ENCODE measurements at regions not wholly inside any gene's neighbourhood (a gene's known extent, or its start where the extent isn't known, plus 50 kb on each side); places are given as distances from the start of the nearest gene placed in this dataset.

- no peak overlapping the region for H3K4me3 ChIP-seq (ENCODE audit: control insufficient read depth, low read depth, low read length)
- TF ChIP-seq CTCF (IDR thresholded peaks at IDR 0.05; ENCODE audit: control insufficient read depth, insufficient read depth, low read depth, low read length, missing control alignments) = no peak
- DNase-seq (ENCODE audit: low read depth) = no peak
These were observed 176.4 kb upstream of the DACH1 start for GRCh38 chr13:72043366-72043765.

- H3K4me3 ChIP-seq (ENCODE audit: control insufficient read depth, low read depth, low read length) = no peak overlapping the region
- DNase-seq (ENCODE audit: low read depth) = no peak
- TF ChIP-seq CTCF (IDR thresholded peaks at IDR 0.05; ENCODE audit: control insufficient read depth, insufficient read depth, low read depth, low read length, missing control alignments) = no peak
These were observed 174.2 kb upstream of the DACH1 start for GRCh38 chr13:72041165-72041564.

GRCh38 chr13:72039126-72039525, 172.1 kb upstream of the DACH1 start:
- TF ChIP-seq CTCF (IDR thresholded peaks at IDR 0.05; ENCODE audit: control insufficient read depth, insufficient read depth, low read depth, low read length, missing control alignments) = no peak
- H3K4me3 ChIP-seq (ENCODE audit: control insufficient read depth, low read depth, low read length) = no peak overlapping the region
- no peak for DNase-seq (ENCODE audit: low read depth)

GRCh38 chr13:72029981-72030380, 163.0 kb upstream of the DACH1 start:
- H3K4me3 ChIP-seq (ENCODE audit: control insufficient read depth, low read depth, low read length) = no peak overlapping the region
- no peak for DNase-seq (ENCODE audit: low read depth)
- no peak for TF ChIP-seq CTCF (IDR thresholded peaks at IDR 0.05; ENCODE audit: control insufficient read depth, insufficient read depth, low read depth, low read length, missing control alignments)

GRCh38 chr13:72025836-72026235, 158.8 kb upstream of the DACH1 start:
- no peak for TF ChIP-seq CTCF (IDR thresholded peaks at IDR 0.05; ENCODE audit: control insufficient read depth, insufficient read depth, low read depth, low read length, missing control alignments)
- DNase-seq (ENCODE audit: low read depth) = no peak
- no peak overlapping the region for H3K4me3 ChIP-seq (ENCODE audit: control insufficient read depth, low read depth, low read length)

GRCh38 chr13:72023895-72024294, 156.9 kb upstream of the DACH1 start:
- no peak for DNase-seq (ENCODE audit: low read depth)
- TF ChIP-seq CTCF (IDR thresholded peaks at IDR 0.05; ENCODE audit: control insufficient read depth, insufficient read depth, low read depth, low read length, missing control alignments) = no peak
- no peak overlapping the region for H3K4me3 ChIP-seq (ENCODE audit: control insufficient read depth, low read depth, low read length)

GRCh38 chr13:72005455-72005854, 138.5 kb upstream of the DACH1 start:
- H3K4me3 ChIP-seq (ENCODE audit: control insufficient read depth, low read depth, low read length) = no peak overlapping the region
- no peak for DNase-seq (ENCODE audit: low read depth)
- no peak for TF ChIP-seq CTCF (IDR thresholded peaks at IDR 0.05; ENCODE audit: control insufficient read depth, insufficient read depth, low read depth, low read length, missing control alignments)

Data from AG09309 (cell line).